H1 (cell line): ENCODE measurements at regions not wholly inside any gene's neighbourhood (a gene's known extent, or its start where the extent isn't known, plus 50 kb on each side); places are given as distances from the start of the nearest gene placed in this dataset.

ENCODE experiments used
- CTCF ChIA-PET: fragments of 300-600 bp; sonication (Branson Sonifier 250); formaldehyde crosslinking; loops from one replicate; lab custom pipeline; 2021; ENCODE audit not compliant: partially characterized antibody; lab: Charles Lee
- POLR2A ChIA-PET: fragments of 300-600 bp; sonication (Branson Sonifier 250); formaldehyde crosslinking; loops from one replicate; lab custom pipeline; 2021; ENCODE audit warnings: inconsistent platforms; ENCODE audit not compliant: partially characterized antibody; lab: Charles Lee
- DNase-seq, 2 experiments: peaks; one replicate each; pipeline versions ENCODE4 v3.0.0 to v3.0.0-alpha.2; 2010 to 2022; ENCODE audit warnings: low spot score in 2 of 2, low read depth in 1 of 2, mixed read lengths in 1 of 2
- FAIRE-seq: peaks from 2 replicates; lab custom pipeline; 2011; peaks lifted over from hg19 to GRCh38; lab: Jason Lieb, UNC
- H2AFZ ChIP-seq: 2 replicates; pipeline ENCODE4 v1.8.1; 2012; ENCODE audit warnings: low read length, inconsistent platforms
- H2AK5ac ChIP-seq: 2 replicates; pipeline ENCODE4 v1.6.1; 2013; ENCODE audit warnings: low read depth, low read length
- H2BK120ac ChIP-seq: replicated peaks from 2 replicates; pipeline ENCODE3; 2013; ENCODE audit warnings: low read depth, low read length, inconsistent platforms
- H2BK12ac ChIP-seq: 2 replicates; pipeline ENCODE4 v1.6.1; 2013; ENCODE audit warnings: low read depth, low read length
- H2BK15ac ChIP-seq: 2 replicates; pipeline ENCODE4 v1.6.1; 2013; ENCODE audit warnings: low read length
- H2BK20ac ChIP-seq: 2 replicates; pipeline ENCODE4 v1.6.1; 2013; ENCODE audit warnings: low read length
- H2BK5ac ChIP-seq: 2 replicates; pipeline ENCODE4 v1.6.1; 2013; ENCODE audit warnings: low read depth, low read length
- H3K14ac ChIP-seq: 2 replicates; pipeline ENCODE4 v1.6.1; 2013; ENCODE audit warnings: inconsistent platforms; ENCODE audit not compliant: insufficient read length
- H3K18ac ChIP-seq: 2 replicates; pipeline ENCODE4 v1.6.1; 2013; ENCODE audit warnings: low read length; ENCODE audit errors: extremely low read depth
- H3K23ac ChIP-seq: 2 replicates; pipeline ENCODE4 v1.6.1; 2013; ENCODE audit warnings: inconsistent platforms; ENCODE audit not compliant: insufficient read length
- H3K23me2 ChIP-seq: 2 replicates; pipeline ENCODE4 v1.6.1; 2013; ENCODE audit warnings: low read depth, low read length
- H3K27ac ChIP-seq: 2 replicates; pipeline ENCODE4 v1.6.1; 2011; ENCODE audit warnings: low read depth, low read length, inconsistent platforms
- H3K27me3 ChIP-seq, 4 experiments: replicated peaks in 1 of 4; 1 replicate in 1 of 4; 2 replicates in 3 of 4; pipeline versions ENCODE4 v1.6.1 to v1.8.1; 2011 to 2013; ENCODE audit warnings: low read length in 3 of 4, mild to moderate bottlenecking in 3 of 4, inconsistent platforms in 2 of 4, mixed read lengths in 2 of 4, moderate library complexity in 1 of 4; ENCODE audit not compliant: control insufficient read depth in 3 of 4, insufficient read depth in 3 of 4; ENCODE audit errors: extremely low read depth in 1 of 4
- H3K36me3 ChIP-seq, 4 experiments: 2 replicates each; pipeline versions ENCODE4 v1.6.1 to v1.8.1; 2011 to 2013; ENCODE audit warnings: mild to moderate bottlenecking in 4 of 4, low read length in 3 of 4, moderate library complexity in 2 of 4, control low read depth in 1 of 4, inconsistent platforms in 1 of 4; ENCODE audit not compliant: insufficient read depth in 4 of 4, control insufficient read depth in 2 of 4
- H3K4ac ChIP-seq: replicated peaks from 2 replicates; pipeline ENCODE3; 2013; ENCODE audit warnings: low read length, low read depth, mixed read lengths, inconsistent platforms; ENCODE audit not compliant: insufficient read length
- H3K4me1 ChIP-seq, 4 experiments: replicated peaks in 1 of 4; 1 replicate in 1 of 4; 2 replicates in 3 of 4; pipeline versions ENCODE4 v1.6.1 to v1.8.1; 2011 to 2013; ENCODE audit warnings: low read length in 3 of 4, inconsistent platforms in 2 of 4, mixed read lengths in 1 of 4; ENCODE audit not compliant: insufficient read depth in 4 of 4, control insufficient read depth in 3 of 4
- H3K4me2 ChIP-seq, 2 experiments: 2 replicates each; pipeline versions ENCODE4 v1.6.1 to v1.8.1; 2011 to 2013; ENCODE audit warnings: low read depth in 2 of 2, low read length in 2 of 2, control low read depth in 1 of 2, inconsistent platforms in 1 of 2, mild to moderate bottlenecking in 1 of 2; ENCODE audit not compliant: insufficient read depth in 1 of 2
- H3K4me3 ChIP-seq, 4 experiments: fragments of 200-600, 300-600 bp in 1 of 4; sonication (generic), shearing (Covaris generic), sonication (Bioruptor Twin) in 1 of 4; 2 replicates each; pipeline versions ENCODE4 v1.5.1 to v1.8.1; 2011 to 2016; ENCODE audit warnings: low read length in 4 of 4, low read depth in 3 of 4, control low read depth in 2 of 4, inconsistent platforms in 2 of 4, mild to moderate bottlenecking in 2 of 4, mixed read lengths in 1 of 4, moderate library complexity in 1 of 4; ENCODE audit not compliant: insufficient read depth in 2 of 4; ENCODE audit errors: extremely low read depth in 1 of 4
- H3K56ac ChIP-seq: replicated peaks from 2 replicates; pipeline ENCODE3; 2013; ENCODE audit warnings: low read depth, mild to moderate bottlenecking, mixed read lengths, low read length, inconsistent platforms; ENCODE audit not compliant: insufficient read length
- H3K79me1 ChIP-seq: 2 replicates; pipeline ENCODE4 v1.6.1; 2013; ENCODE audit warnings: low read depth, low read length, control low read depth
- H3K79me2 ChIP-seq, 2 experiments: 2 replicates each; pipeline versions ENCODE4 v1.6.1 to v1.8.1; 2012 to 2013; ENCODE audit warnings: low read length in 2 of 2, mild to moderate bottlenecking in 2 of 2, inconsistent platforms in 1 of 2; ENCODE audit not compliant: insufficient read depth in 2 of 2, control insufficient read depth in 1 of 2
- H3K9ac ChIP-seq, 4 experiments: replicated peaks in 1 of 4; 1 replicate in 1 of 4; 2 replicates in 3 of 4; pipeline versions ENCODE4 v1.6.1 to v1.8.1; 2011 to 2013; ENCODE audit warnings: low read depth in 3 of 4, low read length in 3 of 4, control low read depth in 2 of 4, mild to moderate bottlenecking in 2 of 4, moderate library complexity in 2 of 4, inconsistent platforms in 1 of 4; ENCODE audit errors: extremely low read depth in 1 of 4
- H3K9me3 ChIP-seq, 2 experiments: 2 replicates each; pipeline versions ENCODE4 v1.6.1 to v1.8.1; 2012 to 2013; ENCODE audit warnings: mild to moderate bottlenecking in 2 of 2, moderate library complexity in 2 of 2, control low read depth in 1 of 2, inconsistent platforms in 1 of 2, low read depth in 1 of 2, low read length in 1 of 2, mixed read lengths in 1 of 2; ENCODE audit not compliant: insufficient read depth in 2 of 2
- H4K20me1 ChIP-seq, 2 experiments: replicated peaks in 1 of 2; 2 replicates each; pipeline versions ENCODE3 to v1.8.1; 2011 to 2013; ENCODE audit warnings: inconsistent platforms in 2 of 2, low read length in 2 of 2, mild to moderate bottlenecking in 1 of 2; ENCODE audit not compliant: insufficient read depth in 2 of 2, control insufficient read depth in 1 of 2
- H4K5ac ChIP-seq: 2 replicates; pipeline ENCODE4 v1.6.1; 2013; ENCODE audit warnings: low read length, low read depth, mixed read lengths, inconsistent platforms; ENCODE audit not compliant: insufficient read length
- H4K8ac ChIP-seq: 2 replicates; pipeline ENCODE4 v1.8.0; 2013; ENCODE audit warnings: mild to moderate bottlenecking, moderate library complexity, low read length, inconsistent platforms; ENCODE audit not compliant: insufficient read depth; ENCODE audit errors: extremely low read depth
- H4K91ac ChIP-seq: replicated peaks from 2 replicates; pipeline ENCODE3; 2013; ENCODE audit warnings: low read length, mixed read lengths, inconsistent platforms; ENCODE audit not compliant: insufficient read length
- BCL11A ChIP-seq, 2 experiments: IDR thresholded peaks; one replicate each; pipeline ENCODE4 v1.6.1; 2011; ENCODE audit warnings: low read depth in 2 of 2, low read length in 2 of 2, mild to moderate bottlenecking in 2 of 2
- CEBPB ChIP-seq: IDR thresholded peaks from 2 replicates; pipeline ENCODE4 v1.6.1; 2012; ENCODE audit warnings: low read depth, low read length
- CHD1 ChIP-seq: IDR thresholded peaks from 2 replicates; pipeline ENCODE4 v1.6.1; 2012; ENCODE audit warnings: low read depth, low read length, improper control_type of control experiment
- KDM4A ChIP-seq: IDR thresholded peaks from one replicate; pipeline ENCODE4 v1.7.1; 2012; ENCODE audit warnings: low read depth, mild to moderate bottlenecking, moderate library complexity, low read length, inconsistent platforms; ENCODE audit not compliant: severe bottlenecking
- MAFK ChIP-seq: IDR thresholded peaks from 2 replicates; pipeline ENCODE4 v1.6.1; 2012; ENCODE audit warnings: low read depth, mild to moderate bottlenecking, improper control_type of control experiment, low read length
- POLR2A ChIP-seq, 2 experiments: IDR thresholded peaks; 1 replicate in 1 of 2; 2 replicates in 1 of 2; pipeline ENCODE4 v1.6.1; 2011; ENCODE audit warnings: low read depth in 2 of 2, low read length in 2 of 2, mild to moderate bottlenecking in 2 of 2; ENCODE audit errors: control extremely low read depth in 1 of 2
- RAD21 ChIP-seq, 2 experiments: IDR thresholded peaks in 1 of 2; conservative IDR thresholded peaks in 1 of 2; 2 replicates each; pipeline ENCODE4 v1.6.1; 2011; ENCODE audit warnings: low read depth in 2 of 2, low read length in 2 of 2, improper control_type of control experiment in 1 of 2, inconsistent platforms in 1 of 2, mild to moderate bottlenecking in 1 of 2, moderate library complexity in 1 of 2
- RBBP5 ChIP-seq: IDR thresholded peaks from 2 replicates; pipeline ENCODE4 v1.7.1; 2012; ENCODE audit warnings: low read depth, mild to moderate bottlenecking, inconsistent platforms, low read length, moderate library complexity, borderline replicate concordance
- RFX5 ChIP-seq: IDR thresholded peaks from 2 replicates; pipeline ENCODE4 v1.6.1; 2011; ENCODE audit warnings: low read depth, low read length, improper control_type of control experiment, borderline replicate concordance
- SUZ12 ChIP-seq: fragments of 200-600 bp; sonication (generic); IDR thresholded peaks from 2 replicates; pipeline ENCODE4 v1.6.1; 2012; ENCODE audit warnings: mild to moderate bottlenecking, inconsistent platforms, low read length, moderate library complexity, mixed read lengths
- TCF12 ChIP-seq: IDR thresholded peaks from 2 replicates; pipeline ENCODE4 v1.6.1; 2011; ENCODE audit warnings: low read depth, mild to moderate bottlenecking, low read length
- YY1 ChIP-seq: IDR thresholded peaks from 2 replicates; pipeline ENCODE4 v1.6.1; 2011; ENCODE audit warnings: low read depth, mild to moderate bottlenecking, low read length
- ZNF274 ChIP-seq: IDR thresholded peaks from 2 replicates; pipeline ENCODE4 v1.7.0; 2012; ENCODE audit warnings: low read length, borderline replicate concordance; ENCODE audit errors: extremely low read depth
- WGBS, 2 experiments: shearing (Covaris generic) in 1 of 2; methylation state at CpG; one replicate each; pipeline versions ENCODE4 v1.1.6 to v1.1.7; 2013 to 2015; ENCODE audit warnings: low lambda C conversion rate in 2 of 2, mixed read lengths in 2 of 2, inconsistent platforms in 1 of 2, low coverage in 1 of 2, missing lambda C conversion rate in 1 of 2; ENCODE audit not compliant: insufficient replicate concordance in 2 of 2, insufficient coverage in 1 of 2, insufficient read length in 1 of 2; ENCODE audit errors: extremely low coverage in 1 of 2, missing lambda C conversion rate in 1 of 2; 5-methylcytosine and 5-hydroxymethylcytosine counted together
- TF ChIP-seq, protein P1 (sequence below): IDR thresholded peaks from 2 replicates; pipeline ENCODE4 v1.6.1; 2011; ENCODE audit warnings: low read length, improper control_type of control experiment

DNA sequence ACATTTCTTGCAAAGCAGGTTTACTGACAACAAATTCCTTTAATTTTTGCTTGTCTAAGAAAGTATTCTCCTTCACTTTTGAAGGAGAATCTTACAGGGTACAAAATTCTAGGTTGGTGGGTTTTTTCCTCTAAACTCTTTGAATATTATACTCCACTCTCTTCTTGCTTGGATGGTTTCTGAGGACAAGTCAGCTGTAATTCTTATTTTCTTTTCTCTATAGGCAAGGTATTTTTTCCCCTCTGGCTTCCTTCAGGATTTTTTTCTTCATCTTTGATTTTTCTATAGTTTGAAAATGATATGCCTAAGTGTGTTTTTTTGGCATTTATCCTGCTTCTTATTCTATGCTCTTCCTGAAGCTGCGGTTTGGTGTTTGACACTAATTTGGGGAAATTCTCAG is 112.5 kb upstream of the HIVEP1 start:
- Histone ChIP-seq H3K56ac (no peak overlapping the region), H3K4me1 (peaks cover 0 to 2% (median under 1%) of the 10 kb centered on the region in 4 experiments; a peak in 2 of 7 replicates), H4K91ac (no peak overlapping the region), H4K5ac (no peak overlapping the region), H4K8ac (no peak overlapping the region), H2BK5ac (no peak overlapping the region), H3K23me2 (no peaks in the 10 kb centered on the region), H3K9ac (no peak overlapping the region), H3K23ac (no peak overlapping the region), H3K18ac (no peak overlapping the region), H3K27me3 (no peaks in the 10 kb centered on the region), H2BK20ac (no peak overlapping the region), H3K14ac (no peak overlapping the region), H3K4me3 (no peak overlapping the region), H3K27ac (no peak overlapping the region), H2AFZ (no peak overlapping the region), H3K4ac (no peak overlapping the region), H2AK5ac (no peak overlapping the region), H4K20me1 (no peaks in the 10 kb centered on the region), H3K9me3 (no peaks in the 10 kb centered on the region), H3K4me2 (no peak overlapping the region), H2BK15ac (no peak overlapping the region), H3K36me3 (no peaks in the 10 kb centered on the region), H3K79me1 (no peaks in the 10 kb centered on the region), H2BK120ac (no peak overlapping the region), H2BK12ac (no peak overlapping the region), H3K79me2 (no peaks in the 10 kb centered on the region)
- ChIA-PET CTCF (no interaction called here), POLR2A (no interaction called here)
- no peak for TF ChIP-seq TCF12
- no peak for TF ChIP-seq BCL11A (IDR thresholded peaks at IDR 0.05; ENCODE audit: low read depth in 2 of 2, low read length in 2 of 2)
- TF ChIP-seq CEBPB, result no peak
- no peak for TF ChIP-seq RFX5
- no peak for TF ChIP-seq KDM4A
- TF ChIP-seq MAFK, result no peak
- TF ChIP-seq SUZ12, result no peak
- no peak for TF ChIP-seq RAD21 (IDR thresholded peaks at IDR 0.05 in 1 of 2, conservative IDR thresholded peaks at IDR 0.05 in 1 of 2; ENCODE audit: low read depth in 2 of 2, low read length in 2 of 2)
- TF ChIP-seq RBBP5, result no peak
- TF ChIP-seq YY1, result no peak
- TF ChIP-seq, protein P1, sequence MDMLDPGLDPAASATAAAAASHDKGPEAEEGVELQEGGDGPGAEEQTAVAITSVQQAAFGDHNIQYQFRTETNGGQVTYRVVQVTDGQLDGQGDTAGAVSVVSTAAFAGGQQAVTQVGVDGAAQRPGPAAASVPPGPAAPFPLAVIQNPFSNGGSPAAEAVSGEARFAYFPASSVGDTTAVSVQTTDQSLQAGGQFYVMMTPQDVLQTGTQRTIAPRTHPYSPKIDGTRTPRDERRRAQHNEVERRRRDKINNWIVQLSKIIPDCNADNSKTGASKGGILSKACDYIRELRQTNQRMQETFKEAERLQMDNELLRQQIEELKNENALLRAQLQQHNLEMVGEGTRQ, result no peak
- TF ChIP-seq POLR2A (IDR thresholded peaks at IDR 0.05; ENCODE audit: control extremely low read depth in 1 of 2, low read depth in 2 of 2, low read length in 2 of 2), result no peak
- no peak for TF ChIP-seq CHD1
- TF ChIP-seq ZNF274, result no peak
- FAIRE-seq (no peak), DNase-seq (no peak)
- 89% methylated on average over 1 of the region's 1 CpG; no CpG with 5 or more reads in 1 of the 2 experiments for WGBS, 2 experiments
